NCI-H460 (cell line): ENCODE measurements at regions not wholly inside any gene's neighbourhood (a gene's known extent, or its start where the extent isn't known, plus 50 kb on each side); places are given as distances from the start of the nearest gene placed in this dataset.
"Not testable (repeated sequence)": the region's sequence is repeated elsewhere in the genome, so short reads cannot be mapped to it uniquely, and the experiment has no call there.

Source experiments
- DNase-seq: peaks from one replicate; pipeline ENCODE4 v3.0.0-alpha.2; 2016; ENCODE audit warnings: low read depth; ENCODE audit errors: extremely low read depth

GRCh38 chr7:407721-408539, 111.7 kb downstream of the PDGFA start:
- DNase-seq, result no peak

GRCh38 chr7:408751-409311, 110.8 kb downstream of the PDGFA start:
- no peak for DNase-seq

DNA sequence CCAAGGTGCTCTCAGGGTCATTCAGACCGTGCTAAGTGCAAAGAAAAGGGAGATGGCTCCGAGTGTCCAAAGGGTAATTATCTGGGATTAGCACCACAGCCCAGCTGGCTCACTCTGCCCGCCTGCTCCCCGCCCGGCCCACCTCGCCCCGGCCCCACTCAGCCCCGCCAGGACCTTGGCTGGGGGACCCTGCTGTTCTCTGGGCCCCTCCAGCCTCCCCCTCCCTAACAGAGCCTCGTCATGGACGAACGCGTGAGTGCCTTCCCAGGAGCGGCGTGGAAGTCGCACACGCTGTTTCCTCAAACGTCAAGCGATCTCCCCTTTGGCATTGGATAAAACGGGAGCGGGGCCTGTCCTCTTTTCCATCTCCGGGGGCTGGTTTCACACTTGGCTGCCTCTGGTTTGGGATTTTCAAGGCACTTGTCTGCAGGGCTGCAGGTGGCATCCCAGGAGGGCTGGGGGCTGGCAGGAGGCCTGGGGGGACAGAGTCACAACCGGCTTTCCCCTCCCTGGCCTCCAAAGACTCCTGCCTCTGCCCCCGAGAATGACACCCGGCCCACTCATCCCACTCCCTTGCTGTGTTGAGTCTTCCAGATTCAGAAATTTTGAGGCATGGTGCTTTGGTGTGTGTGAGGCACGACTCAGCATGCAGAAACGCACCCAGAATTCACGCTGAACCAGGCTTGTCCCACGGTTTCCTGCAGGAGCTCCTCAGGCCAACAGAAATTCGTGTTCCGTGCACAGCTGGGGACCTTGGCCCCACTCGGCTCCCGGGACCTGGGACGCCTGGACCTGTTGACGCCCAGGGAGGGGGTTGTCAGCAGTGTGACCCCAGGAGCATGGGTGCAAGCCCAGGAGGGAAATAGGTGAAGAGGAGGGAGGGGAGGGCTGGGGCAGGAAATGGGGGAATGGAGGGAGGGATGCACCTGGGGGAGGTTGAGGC, 110.0 kb downstream of the PDGFA start:
- DNase-seq, result no peak

GRCh38 chr7:410395-410910, 109.2 kb downstream of the PDGFA start:
- DNase-seq, result no peak

- DNase-seq, result not testable (repeated sequence)
Observed at GRCh38 chr7:411116-411515, 108.5 kb downstream of the PDGFA start.

DNA sequence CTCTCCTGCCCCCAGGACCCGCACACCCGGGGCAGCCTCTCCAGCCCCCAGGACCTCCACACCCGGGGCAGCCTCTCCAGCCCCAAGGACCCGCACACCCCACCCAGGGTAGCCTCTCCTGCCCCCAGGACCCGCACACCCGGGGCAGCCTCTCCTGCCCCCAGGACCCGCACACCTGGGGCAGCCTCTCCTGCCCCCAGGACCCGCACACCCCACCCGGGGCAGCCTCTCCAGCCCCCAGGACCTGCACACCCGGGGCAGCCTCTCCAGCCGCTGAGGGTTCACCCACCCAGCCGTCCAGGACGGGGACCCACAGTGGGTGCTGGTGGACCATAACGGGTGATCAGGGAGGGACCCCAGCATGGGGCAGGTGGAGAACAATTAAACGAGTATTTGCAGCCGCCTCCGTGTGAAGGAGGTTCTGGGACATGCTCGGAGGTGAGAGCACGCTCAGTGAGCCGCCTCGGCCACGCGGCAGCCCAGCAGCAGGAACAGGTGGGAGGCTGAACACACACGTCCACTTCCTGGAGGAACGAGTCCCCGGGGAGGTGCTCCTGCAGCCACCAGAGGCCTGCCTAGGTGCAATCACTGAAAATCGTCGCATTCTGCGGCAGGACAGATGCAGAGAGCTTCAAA, 107.9 kb downstream of the PDGFA start:
- DNase-seq, result no peak

DNA sequence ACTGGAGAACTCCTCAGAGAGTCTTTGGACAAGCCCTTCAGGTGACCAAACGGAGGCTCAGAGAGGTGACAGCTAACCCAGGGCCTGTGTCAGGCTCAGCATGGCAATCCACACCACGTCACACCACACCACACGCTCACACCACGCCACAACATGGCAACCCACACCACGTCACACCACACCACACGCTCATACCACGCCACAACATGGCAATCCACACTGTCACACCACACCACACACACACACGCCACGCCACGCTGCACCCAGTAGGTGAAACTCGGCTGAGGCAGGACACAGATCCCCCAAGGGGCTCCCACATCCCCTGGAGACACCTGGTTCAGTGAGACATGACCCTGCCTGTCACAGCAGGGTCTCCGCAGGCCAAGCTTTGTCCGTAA, 107.3 kb downstream of the PDGFA start:
- no peak for DNase-seq

DNA sequence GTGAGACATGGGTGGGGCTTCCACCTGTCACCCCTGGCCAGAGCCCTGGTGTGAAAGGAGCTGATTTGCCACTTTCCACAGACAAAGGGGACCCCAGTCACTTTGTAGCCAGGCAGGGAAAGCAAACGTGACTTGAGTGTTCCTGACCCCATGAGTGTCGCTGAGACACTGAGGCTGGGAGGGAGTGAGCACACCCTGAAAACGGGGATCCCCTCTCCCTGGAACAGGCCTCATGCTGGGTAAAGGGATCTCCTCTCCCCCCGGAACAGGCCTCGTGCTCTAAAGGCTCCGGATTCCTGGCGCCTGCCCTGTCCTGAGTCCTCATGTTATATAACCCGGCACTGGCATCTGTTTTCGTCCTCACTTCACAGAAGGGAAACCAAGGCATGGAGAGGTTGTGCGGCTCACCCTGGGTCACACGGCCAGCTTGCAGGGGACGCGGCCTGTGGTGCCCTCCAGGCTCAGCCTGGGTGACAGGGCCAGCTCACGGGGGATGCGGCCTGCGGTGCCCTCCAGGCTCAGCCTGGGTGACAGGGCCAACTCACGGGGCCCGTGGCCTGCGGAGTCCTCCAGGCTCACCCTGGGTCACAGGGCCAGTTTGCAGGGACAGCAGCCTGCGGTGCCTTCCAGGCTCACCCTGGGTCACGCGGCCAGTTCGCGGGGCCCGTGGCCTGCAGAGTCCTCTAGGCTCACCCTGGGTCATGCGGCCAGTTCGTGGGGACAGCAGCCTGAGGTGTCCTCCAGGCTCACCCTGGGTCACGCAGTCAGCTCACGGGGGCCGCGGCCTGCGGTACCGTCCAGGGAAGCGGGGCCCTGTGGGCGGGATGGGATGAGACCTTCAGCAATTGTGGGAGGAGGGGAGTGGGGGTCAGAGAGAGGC, 104.7 kb downstream of the PDGFA start:
- DNase-seq, result no peak

- no peak for DNase-seq
Observed at GRCh38 chr7:415646-416525, 103.8 kb downstream of the PDGFA start.

DNA sequence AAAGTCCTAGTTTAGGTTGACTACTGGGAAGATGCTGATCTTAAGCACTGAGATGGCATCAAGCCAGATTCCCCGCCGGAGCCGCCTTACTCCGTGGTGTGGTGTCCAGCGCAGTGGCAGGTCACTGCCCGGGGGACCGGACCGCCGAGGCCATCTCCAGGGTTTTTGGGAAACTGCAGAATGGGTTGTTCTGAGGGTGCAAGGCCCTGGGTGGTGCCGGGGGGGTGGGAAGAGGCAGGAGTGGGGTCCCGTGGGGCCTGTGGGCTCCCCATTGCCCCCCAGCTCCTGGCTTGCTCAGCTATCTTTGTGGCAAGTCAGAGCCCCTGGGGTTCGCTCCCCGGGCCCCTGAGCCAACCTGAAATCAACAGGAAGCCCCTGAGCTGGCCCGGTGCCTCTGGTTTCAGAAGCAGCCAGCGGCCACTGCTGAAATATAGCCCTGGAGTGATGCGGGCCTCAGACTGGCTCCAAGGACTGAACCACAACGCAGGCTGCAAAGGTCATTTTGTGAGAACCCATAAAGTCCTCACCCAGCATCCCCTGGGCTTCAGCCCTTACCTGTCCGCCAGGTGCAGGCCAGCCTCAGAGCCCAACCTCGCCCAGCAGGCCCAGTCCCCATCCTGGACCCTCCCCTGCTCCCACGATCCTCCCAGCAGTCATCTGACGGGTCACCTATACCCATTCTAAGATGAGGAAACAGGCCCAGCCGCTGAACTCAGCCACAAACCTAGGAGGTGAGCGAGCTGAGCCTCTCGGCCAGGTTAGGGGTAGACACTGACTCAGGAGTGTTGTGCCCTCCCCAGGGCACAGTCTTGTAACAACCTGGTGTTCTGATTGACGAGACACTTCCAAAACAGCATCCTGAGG, 102.7 kb downstream of the PDGFA start:
- no peak for DNase-seq

- DNase-seq, result no peak
Observed at GRCh38 chr7:417625-417889, 102.1 kb downstream of the PDGFA start.

DNA sequence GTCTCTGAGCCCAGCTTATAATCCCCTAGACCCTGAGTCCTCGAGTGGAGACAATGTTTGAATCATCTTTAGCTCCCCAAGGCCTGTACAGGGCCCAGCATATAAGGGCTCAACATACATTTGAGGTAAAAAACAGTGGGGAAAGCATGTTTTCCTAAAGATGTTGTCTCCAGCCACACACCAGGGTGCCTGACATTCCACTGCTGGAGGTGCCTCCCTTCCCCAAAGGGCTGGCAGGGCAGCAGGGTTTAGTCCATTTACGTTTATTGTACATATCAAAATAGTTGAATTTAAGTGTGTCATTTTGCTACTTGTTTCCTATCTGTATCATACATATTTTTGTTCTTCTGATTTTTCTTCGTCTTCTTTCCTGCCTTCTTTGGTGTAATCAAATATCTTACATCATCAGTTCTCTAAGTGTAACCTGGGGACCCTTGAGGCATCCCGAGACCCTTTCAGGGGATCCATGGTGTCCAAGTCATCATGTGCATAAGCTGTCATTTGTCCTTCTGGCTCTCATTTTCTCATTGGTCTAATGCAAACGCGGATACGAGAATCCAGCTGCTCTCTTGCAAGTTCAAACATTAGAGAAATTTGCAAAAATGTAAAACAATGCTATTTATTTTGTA, 101.6 kb downstream of the PDGFA start:
- no peak for DNase-seq

- no peak for DNase-seq
Observed at GRCh38 chr7:418636-419280, 100.9 kb downstream of the PDGFA start.

- DNase-seq, result no peak
Observed at GRCh38 chr7:420142-421093, 99.2 kb downstream of the PDGFA start.

DNA sequence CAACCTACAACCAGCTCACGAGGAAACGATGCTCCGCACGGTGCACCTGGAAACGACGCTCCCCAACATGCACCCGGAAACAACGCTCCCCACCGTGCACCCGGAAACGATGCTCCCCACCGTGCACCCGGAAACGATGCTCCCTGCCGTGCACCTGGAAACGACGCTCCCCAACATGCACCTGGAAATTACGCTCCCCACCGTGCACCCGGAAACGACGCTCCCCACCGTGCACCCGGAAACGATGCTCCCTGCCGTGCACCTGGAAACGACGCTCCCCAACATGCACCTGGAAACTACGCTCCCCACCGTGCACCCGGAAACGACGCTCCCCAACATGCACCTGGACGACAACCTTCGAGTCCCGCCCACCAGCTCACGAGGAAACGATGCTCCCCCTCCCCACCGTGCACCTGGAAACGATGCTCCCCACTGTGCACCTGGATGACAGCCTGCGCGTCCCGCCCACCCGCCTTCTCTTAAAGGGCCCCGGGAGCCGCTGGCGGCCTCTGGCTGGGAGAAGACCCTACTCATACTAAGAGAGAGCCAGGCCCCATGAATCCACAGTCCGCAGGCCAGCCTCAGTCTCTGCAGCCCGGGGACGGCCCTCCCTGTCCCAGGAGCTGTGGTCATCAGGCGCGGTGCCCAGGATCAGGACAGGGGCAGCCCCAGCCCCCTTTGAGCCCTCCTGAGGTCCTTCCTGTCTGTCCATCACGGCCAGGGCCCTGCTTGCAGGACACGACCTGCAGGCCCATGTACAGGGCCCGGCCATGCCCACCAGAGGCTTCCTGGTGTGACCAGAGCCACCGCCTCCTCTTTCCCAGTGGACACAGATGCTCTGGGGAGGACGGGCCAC, 98.3 kb downstream of the PDGFA start:
- DNase-seq, result no peak
